HEK293 (cell line): ENCODE measurements at regions not wholly inside any gene's neighbourhood (a gene's known extent, or its start where the extent isn't known, plus 50 kb on each side); places are given as distances from the start of the nearest gene placed in this dataset.

Experiments
- CTCF ChIA-PET: fragments of 350-600 bp; formaldehyde crosslinking; extraction: SDS; loops from one replicate; lab custom pipeline; 2021; ENCODE audit warnings: antibody characterized with exemption; lab: Yijun Ruan, JAX
- POLR2A ChIA-PET: fragments of 300-600 bp; formaldehyde crosslinking; extraction: SDS; loops from one replicate; lab custom pipeline; 2020; ENCODE audit warnings: antibody characterized with exemption, inconsistent platforms; lab: Yijun Ruan, JAX
- H3K27ac ChIP-seq: fragments of 200-500 bp; sonication (Bioruptor generic); 2 replicates; pipeline ENCODE4 v1.5.1; 2014; ENCODE audit warnings: low read depth, low read length, control low read depth, inconsistent platforms; ENCODE audit errors: extremely low read depth
- H3K36me3 ChIP-seq, 2 experiments: fragments of 200-500 bp in 1 of 2; sonication (Bioruptor generic) in 1 of 2; 1 replicate in 1 of 2; 2 replicates in 1 of 2; pipeline ENCODE4 v1.5.1; 2014 to 2017; ENCODE audit warnings: inconsistent platforms in 2 of 2, low read length in 2 of 2; ENCODE audit not compliant: control insufficient read depth in 2 of 2, insufficient read depth in 1 of 2
- H3K4me1 ChIP-seq: fragments of 200-500 bp; sonication (Bioruptor generic); 2 replicates; pipeline ENCODE4 v1.5.1; 2014; ENCODE audit warnings: mild to moderate bottlenecking, low read length, inconsistent platforms; ENCODE audit not compliant: control insufficient read depth, insufficient read depth
- H3K4me3 ChIP-seq: 2 replicates; pipeline ENCODE4 v1.5.1; 2011; ENCODE audit warnings: low read depth, mild to moderate bottlenecking, control low read depth, low read length, moderate library complexity
- H3K9me3 ChIP-seq: fragments of 200-500 bp; sonication (Bioruptor generic); 2 replicates; pipeline ENCODE4 v1.5.1; 2014; ENCODE audit warnings: low read depth, low read length, inconsistent platforms; ENCODE audit not compliant: control insufficient read depth, insufficient read depth
- GLIS2 ChIP-seq: fragments of 450-650 bp; formaldehyde crosslinking; IDR thresholded peaks from 2 replicates; pipeline ENCODE4 v1.5.1; 2016; ENCODE audit warnings: missing biosample characterization, missing genetic modification characterization
- HIC1 ChIP-seq: fragments of 450-650 bp; formaldehyde crosslinking; IDR thresholded peaks from 2 replicates; pipeline ENCODE4 v1.5.1; 2016; ENCODE audit warnings: missing biosample characterization, missing genetic modification characterization
- OSR2 ChIP-seq: fragments of 450-650 bp; formaldehyde crosslinking; IDR thresholded peaks from 2 replicates; pipeline ENCODE4 v1.5.1; 2016; ENCODE audit warnings: missing biosample characterization, missing genetic modification characterization
- ZBTB11 ChIP-seq: fragments of 450-650 bp; formaldehyde crosslinking; conservative IDR thresholded peaks from 2 replicates; pipeline ENCODE4 v1.5.1; 2016; ENCODE audit warnings: low read depth, missing biosample characterization, missing genetic modification characterization
- ZBTB20 ChIP-seq: fragments of 450-650 bp; formaldehyde crosslinking; IDR thresholded peaks from 2 replicates; pipeline ENCODE4 v1.5.1; 2016; ENCODE audit warnings: missing biosample characterization, missing genetic modification characterization
- ZNF140 ChIP-seq: fragments of 450-650 bp; formaldehyde crosslinking; IDR thresholded peaks from 2 replicates; pipeline ENCODE4 v1.5.1; 2016; ENCODE audit warnings: missing biosample characterization, missing genetic modification characterization
- ZNF148 ChIP-seq: fragments of 450-650 bp; formaldehyde crosslinking; IDR thresholded peaks from 2 replicates; pipeline ENCODE4 v1.5.0; 2017; ENCODE audit warnings: missing biosample characterization, missing genetic modification characterization, borderline replicate concordance
- ZNF155 ChIP-seq: fragments of 450-650 bp; formaldehyde crosslinking; IDR thresholded peaks from 2 replicates; pipeline ENCODE4 v1.5.1; 2016; ENCODE audit warnings: missing biosample characterization, missing genetic modification characterization
- ZNF174 ChIP-seq: fragments of 450-650 bp; formaldehyde crosslinking; IDR thresholded peaks from 2 replicates; pipeline ENCODE4 v1.5.0; 2017; ENCODE audit warnings: missing biosample characterization, mild to moderate bottlenecking, missing genetic modification characterization
- ZNF18 ChIP-seq: fragments of 450-650 bp; formaldehyde crosslinking; IDR thresholded peaks from 2 replicates; pipeline ENCODE4 v1.5.1; 2016; ENCODE audit warnings: missing biosample characterization, missing genetic modification characterization
- ZNF19 ChIP-seq: fragments of 450-650 bp; formaldehyde crosslinking; IDR thresholded peaks from 2 replicates; pipeline ENCODE4; 2016; ENCODE audit warnings: missing biosample characterization, missing genetic modification characterization, low read depth
- ZNF214 ChIP-seq: fragments of 450-650 bp; formaldehyde crosslinking; IDR thresholded peaks from 2 replicates; pipeline ENCODE4 v1.5.1; 2017; ENCODE audit warnings: missing biosample characterization, mild to moderate bottlenecking, missing genetic modification characterization, borderline replicate concordance
- ZNF302 ChIP-seq: fragments of 450-650 bp; formaldehyde crosslinking; IDR thresholded peaks from 2 replicates; pipeline ENCODE4 v1.5.1; 2016; ENCODE audit warnings: missing biosample characterization, missing genetic modification characterization, low read depth
- ZNF341 ChIP-seq: fragments of 450-650 bp; formaldehyde crosslinking; IDR thresholded peaks from 2 replicates; pipeline ENCODE4; 2016; ENCODE audit warnings: low read depth, missing biosample characterization, missing genetic modification characterization
- ZNF510 ChIP-seq: fragments of 450-650 bp; formaldehyde crosslinking; IDR thresholded peaks from 2 replicates; pipeline ENCODE4 v1.5.1; 2018; ENCODE audit warnings: mild to moderate bottlenecking, missing genetic modification characterization, missing biosample characterization; ENCODE audit not compliant: insufficient replicate concordance
- ZNF518A ChIP-seq: fragments of 450-650 bp; formaldehyde crosslinking; conservative IDR thresholded peaks from 2 replicates; pipeline ENCODE4 v1.5.1; 2016; ENCODE audit warnings: low read depth, missing biosample characterization, missing genetic modification characterization
- ZNF521 ChIP-seq: fragments of 450-650 bp; formaldehyde crosslinking; IDR thresholded peaks from 2 replicates; pipeline ENCODE4 v1.5.1; 2017; ENCODE audit warnings: missing biosample characterization, mild to moderate bottlenecking, missing genetic modification characterization
- ZNF580 ChIP-seq: fragments of 450-650 bp; formaldehyde crosslinking; IDR thresholded peaks from 2 replicates; pipeline ENCODE4 v1.5.1; 2016; ENCODE audit warnings: missing biosample characterization, missing genetic modification characterization
- ZSCAN5A ChIP-seq: fragments of 450-650 bp; formaldehyde crosslinking; IDR thresholded peaks from 2 replicates; pipeline ENCODE4 v1.5.1; 2016; ENCODE audit warnings: missing biosample characterization, missing genetic modification characterization

GRCh38 chr1:232443372-232443771, 186.6 kb downstream of the SIPA1L2 start:
- no peak overlapping the region for H3K4me3 ChIP-seq
- H3K9me3 ChIP-seq, result no peaks in the 10 kb centered on the region
- TF ChIP-seq ZSCAN5A (tag by site-specific recombination) (no peak), ZBTB11 (tag by site-specific recombination) (no peak), ZBTB20 (tag by site-specific recombination) (no peak), ZNF18 (tag by site-specific recombination) (no peak), ZNF518A (tag by site-specific recombination) (no peak), ZNF580 (tag by site-specific recombination) (no peak), ZNF302 (tag by site-specific recombination) (no peak), ZNF521 (tag by site-specific recombination) (no peak), ZNF140 (no peak), ZNF174 (no peak), ZNF148 (no peak), ZNF155 (tag by site-specific recombination) (no peak), ZNF19 (no peak), GLIS2 (tag by site-specific recombination) (no peak), ZNF510 (tag by site-specific recombination) (no peak), ZNF214 (no peak), OSR2 (tag by site-specific recombination) (no peak), ZNF341 (no peak), HIC1 (tag by site-specific recombination) (no peak)
- H3K27ac ChIP-seq, result no peak overlapping the region
- H3K4me1 ChIP-seq, result no peaks in the 10 kb centered on the region
- CTCF ChIA-PET, result no interaction called here
- POLR2A ChIA-PET, result no interaction called here
- H3K36me3 ChIP-seq, result peaks cover 15 to 44% of the 10 kb centered on the region in 2 experiments; a peak in 2 of 3 replicates
